ENCODE measurements at regions not wholly inside any gene's neighbourhood (a gene's known extent, or its start where the extent isn't known, plus 50 kb on each side); places are given as distances from the start of the nearest gene placed in this dataset.

GRCh38 chr14:49314737-49315136 lies 271.4 kb downstream of the RPS29 start:
- H3K9me3 ChIP-seq (ENCODE audit: low read length), result no peaks in the 10 kb centered on the region
- no peaks in the 10 kb centered on the region for H3K27me3 ChIP-seq (ENCODE audit: insufficient read depth, low read length)
- no peak overlapping the region for H2AFZ ChIP-seq (ENCODE audit: low read depth, low read length)

GRCh38 chr14:49313108-49313507 lies 273.1 kb downstream of the RPS29 start:
- Histone ChIP-seq H2AFZ (ENCODE audit: low read depth, low read length) (no peak overlapping the region), H3K9me3 (ENCODE audit: low read length) (no peaks in the 10 kb centered on the region), H3K4me1 (ENCODE audit: insufficient read depth, low read length) (no peaks in the 10 kb centered on the region), H3K27me3 (ENCODE audit: insufficient read depth, low read length) (no peaks in the 10 kb centered on the region), H3K36me3 (ENCODE audit: insufficient read depth, low read length) (no peaks in the 10 kb centered on the region), H3K4me3 (ENCODE audit: low read length) (no peak overlapping the region)

More at GRCh38 chr14:49314737-49315136, 271.4 kb downstream of the RPS29 start:
- H3K36me3 ChIP-seq (ENCODE audit: insufficient read depth, low read length), result no peaks in the 10 kb centered on the region
- H3K4me3 ChIP-seq (ENCODE audit: low read length), result no peak overlapping the region
- H3K4me1 ChIP-seq (ENCODE audit: insufficient read depth, low read length), result no peaks in the 10 kb centered on the region

- Histone ChIP-seq H3K4me1 (ENCODE audit: insufficient read depth, low read length) (no peaks in the 10 kb centered on the region), H2AFZ (ENCODE audit: low read depth, low read length) (no peak overlapping the region), H3K27me3 (ENCODE audit: insufficient read depth, low read length) (no peaks in the 10 kb centered on the region), H3K36me3 (ENCODE audit: insufficient read depth, low read length) (no peaks in the 10 kb centered on the region), H3K9me3 (ENCODE audit: low read length) (no peaks in the 10 kb centered on the region), H3K4me3 (ENCODE audit: low read length) (no peak overlapping the region)
These were observed 275.9 kb downstream of the RPS29 start for GRCh38 chr14:49310298-49310697.

- H3K9me3 ChIP-seq (ENCODE audit: low read length), result no peaks in the 10 kb centered on the region
- H3K4me1 ChIP-seq (ENCODE audit: insufficient read depth, low read length), result no peaks in the 10 kb centered on the region
- H3K4me3 ChIP-seq (ENCODE audit: low read length), result no peak overlapping the region
- no peak overlapping the region for H2AFZ ChIP-seq (ENCODE audit: low read depth, low read length)
- H3K36me3 ChIP-seq (ENCODE audit: insufficient read depth, low read length), result no peaks in the 10 kb centered on the region
- H3K27me3 ChIP-seq (ENCODE audit: insufficient read depth, low read length), result no peaks in the 10 kb centered on the region
These were observed 279.9 kb downstream of the RPS29 start for GRCh38 chr14:49306152-49306751.

- H3K4me1 ChIP-seq (ENCODE audit: insufficient read depth, low read length), result no peaks in the 10 kb centered on the region
- H3K27me3 ChIP-seq (ENCODE audit: insufficient read depth, low read length), result no peaks in the 10 kb centered on the region
- H3K9me3 ChIP-seq (ENCODE audit: low read length), result no peaks in the 10 kb centered on the region
- no peaks in the 10 kb centered on the region for H3K36me3 ChIP-seq (ENCODE audit: insufficient read depth, low read length)
- no peak overlapping the region for H3K4me3 ChIP-seq (ENCODE audit: low read length)
- no peak overlapping the region for H2AFZ ChIP-seq (ENCODE audit: low read depth, low read length)
These were observed 282.1 kb downstream of the RPS29 start for GRCh38 chr14:49303946-49304516.

- Histone ChIP-seq H3K4me1 (ENCODE audit: insufficient read depth, low read length) (no peaks in the 10 kb centered on the region), H3K4me3 (ENCODE audit: low read length) (no peak overlapping the region), H3K27me3 (ENCODE audit: insufficient read depth, low read length) (no peaks in the 10 kb centered on the region), H3K36me3 (ENCODE audit: insufficient read depth, low read length) (no peaks in the 10 kb centered on the region), H3K9me3 (ENCODE audit: low read length) (no peaks in the 10 kb centered on the region), H2AFZ (ENCODE audit: low read depth, low read length) (no peak overlapping the region)
These were observed 289.1 kb downstream of the RPS29 start for GRCh38 chr14:49297102-49297501.

- Histone ChIP-seq H3K4me1 (ENCODE audit: insufficient read depth, low read length) (no peaks in the 10 kb centered on the region), H3K36me3 (ENCODE audit: insufficient read depth, low read length) (no peaks in the 10 kb centered on the region), H3K9me3 (ENCODE audit: low read length) (no peaks in the 10 kb centered on the region), H2AFZ (ENCODE audit: low read depth, low read length) (no peak overlapping the region), H3K27me3 (ENCODE audit: insufficient read depth, low read length) (no peaks in the 10 kb centered on the region), H3K4me3 (ENCODE audit: low read length) (no peak overlapping the region)
These were observed 291.5 kb downstream of the RPS29 start for GRCh38 chr14:49294621-49295148.

GRCh38 chr14:49287004-49287403 lies 299.2 kb downstream of the RPS29 start:
- H3K27me3 ChIP-seq (ENCODE audit: insufficient read depth, low read length), result no peaks in the 10 kb centered on the region
- no peaks in the 10 kb centered on the region for H3K9me3 ChIP-seq (ENCODE audit: low read length)
- no peaks in the 10 kb centered on the region for H3K4me1 ChIP-seq (ENCODE audit: insufficient read depth, low read length)
- no peak overlapping the region for H2AFZ ChIP-seq (ENCODE audit: low read depth, low read length)
- no peak overlapping the region for H3K4me3 ChIP-seq (ENCODE audit: low read length)
- no peaks in the 10 kb centered on the region for H3K36me3 ChIP-seq (ENCODE audit: insufficient read depth, low read length)

GRCh38 chr14:49286257-49286983 lies 299.8 kb downstream of the RPS29 start:
- H3K9me3 ChIP-seq (ENCODE audit: low read length), result no peaks in the 10 kb centered on the region
- H3K27me3 ChIP-seq (ENCODE audit: insufficient read depth, low read length), result no peaks in the 10 kb centered on the region
- no peak overlapping the region for H3K4me3 ChIP-seq (ENCODE audit: low read length)
- H2AFZ ChIP-seq (ENCODE audit: low read depth, low read length), result no peak overlapping the region
- H3K4me1 ChIP-seq (ENCODE audit: insufficient read depth, low read length), result no peaks in the 10 kb centered on the region
- no peaks in the 10 kb centered on the region for H3K36me3 ChIP-seq (ENCODE audit: insufficient read depth, low read length)

GRCh38 chr14:49280566-49280965 lies 305.6 kb downstream of the RPS29 start:
- no peak overlapping the region for H3K4me3 ChIP-seq (ENCODE audit: low read length)

GRCh38 chr14:49250517-49250916 lies 335.7 kb downstream of the RPS29 start:
- Histone ChIP-seq H3K4me1 (ENCODE audit: insufficient read depth, low read length) (no peaks in the 10 kb centered on the region), H3K27me3 (ENCODE audit: insufficient read depth, low read length) (no peaks in the 10 kb centered on the region), H3K9me3 (ENCODE audit: low read length) (no peaks in the 10 kb centered on the region), H3K36me3 (ENCODE audit: insufficient read depth, low read length) (no peaks in the 10 kb centered on the region), H2AFZ (ENCODE audit: low read depth, low read length) (no peak overlapping the region), H3K4me3 (ENCODE audit: low read length) (no peak overlapping the region)

More at GRCh38 chr14:49280566-49280965, 305.6 kb downstream of the RPS29 start:
- no peaks in the 10 kb centered on the region for H3K9me3 ChIP-seq (ENCODE audit: low read length)
- no peak overlapping the region for H2AFZ ChIP-seq (ENCODE audit: low read depth, low read length)
- no peaks in the 10 kb centered on the region for H3K27me3 ChIP-seq (ENCODE audit: insufficient read depth, low read length)
- H3K4me1 ChIP-seq (ENCODE audit: insufficient read depth, low read length), result no peaks in the 10 kb centered on the region
- H3K36me3 ChIP-seq (ENCODE audit: insufficient read depth, low read length), result no peaks in the 10 kb centered on the region

GRCh38 chr14:49250109-49250508 lies 336.1 kb downstream of the RPS29 start:
- no peaks in the 10 kb centered on the region for H3K4me1 ChIP-seq (ENCODE audit: insufficient read depth, low read length)
- no peaks in the 10 kb centered on the region for H3K27me3 ChIP-seq (ENCODE audit: insufficient read depth, low read length)
- H2AFZ ChIP-seq (ENCODE audit: low read depth, low read length), result no peak overlapping the region
- no peaks in the 10 kb centered on the region for H3K36me3 ChIP-seq (ENCODE audit: insufficient read depth, low read length)
- no peaks in the 10 kb centered on the region for H3K9me3 ChIP-seq (ENCODE audit: low read length)
- no peak overlapping the region for H3K4me3 ChIP-seq (ENCODE audit: low read length)

- Histone ChIP-seq H3K36me3 (ENCODE audit: insufficient read depth, low read length) (no peaks in the 10 kb centered on the region), H3K9me3 (ENCODE audit: low read length) (no peaks in the 10 kb centered on the region), H3K27me3 (ENCODE audit: insufficient read depth, low read length) (no peaks in the 10 kb centered on the region), H3K4me3 (ENCODE audit: low read length) (no peak overlapping the region), H3K4me1 (ENCODE audit: insufficient read depth, low read length) (no peaks in the 10 kb centered on the region), H2AFZ (ENCODE audit: low read depth, low read length) (no peak overlapping the region)
These were observed 337.2 kb downstream of the RPS29 start for GRCh38 chr14:49249022-49249421.

Measured in neuron (in vitro differentiated cells).